Tibial nerve (tissue), 4 donors: ENCODE measurements at regions not wholly inside any gene's neighbourhood (a gene's known extent, or its start where the extent isn't known, plus 50 kb on each side); places are given as distances from the start of the nearest gene placed in this dataset.

Experiments
- DNase-seq, 2 donors: peaks; one replicate each; pipeline ENCODE4 v3.0.0-alpha.2; 2019; ENCODE audit warnings: low spot score in 2 of 2
- H3K27ac ChIP-seq, 4 donors: fragments of 200-600 bp; sonication (generic) in 3 of 4; one replicate each; pipeline ENCODE4 v1.5.1; 2017 to 2019; ENCODE audit warnings: mild to moderate bottlenecking in 1 of 4
- H3K27me3 ChIP-seq, 2 donors: fragments of 200-600 bp; sonication (generic) in 1 of 2; one replicate each; pipeline versions ENCODE4 v1.5.1 to v1.6.0; 2017 to 2019
- H3K36me3 ChIP-seq, 3 donors: fragments of 200-600 bp; sonication (generic); one replicate each; pipeline ENCODE4 v1.5.1; 2018 to 2019
- H3K4me1 ChIP-seq, 4 donors: fragments of 200-600 bp; sonication (generic) in 3 of 4; one replicate each; pipeline ENCODE4 v1.5.1; 2017 to 2019
- H3K4me3 ChIP-seq, 4 donors: fragments of 200-600 bp; sonication (generic) in 3 of 4; one replicate each; pipeline ENCODE4 v1.5.1; 2017 to 2019; ENCODE audit warnings: mild to moderate bottlenecking in 1 of 4, moderate library complexity in 1 of 4
- H3K9me3 ChIP-seq, 4 donors: fragments of 200-600 bp; sonication (generic) in 3 of 4; one replicate each; pipeline ENCODE4 v1.5.1; 2017 to 2019
- EP300 ChIP-seq, 2 donors: sonication (generic); formaldehyde crosslinking; IDR thresholded peaks; one replicate each; pipeline ENCODE4 v1.6.1; 2017; ENCODE audit warnings: antibody characterized with exemption in 2 of 2, mild to moderate bottlenecking in 1 of 2
- POLR2A ChIP-seq, 2 donors: fragments of 450-650 bp; IDR thresholded peaks; one replicate each; pipeline ENCODE4 v1.6.1; 2017; ENCODE audit warnings: antibody characterized with exemption in 2 of 2, mild to moderate bottlenecking in 2 of 2, moderate library complexity in 2 of 2
- WGBS, 2 donors: methylation state at CpG; one replicate each; pipeline ENCODE4 v1.1.5; 2018; 5-methylcytosine and 5-hydroxymethylcytosine counted together
- TF ChIP-seq, protein P1 (sequence below), 5 experiments: fragments of 200-600 bp in 3 of 5; fragments of 450-650 bp in 2 of 5; sonication (generic) in 3 of 5; IDR thresholded peaks; one replicate each; pipeline ENCODE4 v1.5.1; 2016 to 2019; ENCODE audit warnings: antibody characterized with exemption in 5 of 5, mild to moderate bottlenecking in 3 of 5, moderate library complexity in 2 of 5

DNA sequence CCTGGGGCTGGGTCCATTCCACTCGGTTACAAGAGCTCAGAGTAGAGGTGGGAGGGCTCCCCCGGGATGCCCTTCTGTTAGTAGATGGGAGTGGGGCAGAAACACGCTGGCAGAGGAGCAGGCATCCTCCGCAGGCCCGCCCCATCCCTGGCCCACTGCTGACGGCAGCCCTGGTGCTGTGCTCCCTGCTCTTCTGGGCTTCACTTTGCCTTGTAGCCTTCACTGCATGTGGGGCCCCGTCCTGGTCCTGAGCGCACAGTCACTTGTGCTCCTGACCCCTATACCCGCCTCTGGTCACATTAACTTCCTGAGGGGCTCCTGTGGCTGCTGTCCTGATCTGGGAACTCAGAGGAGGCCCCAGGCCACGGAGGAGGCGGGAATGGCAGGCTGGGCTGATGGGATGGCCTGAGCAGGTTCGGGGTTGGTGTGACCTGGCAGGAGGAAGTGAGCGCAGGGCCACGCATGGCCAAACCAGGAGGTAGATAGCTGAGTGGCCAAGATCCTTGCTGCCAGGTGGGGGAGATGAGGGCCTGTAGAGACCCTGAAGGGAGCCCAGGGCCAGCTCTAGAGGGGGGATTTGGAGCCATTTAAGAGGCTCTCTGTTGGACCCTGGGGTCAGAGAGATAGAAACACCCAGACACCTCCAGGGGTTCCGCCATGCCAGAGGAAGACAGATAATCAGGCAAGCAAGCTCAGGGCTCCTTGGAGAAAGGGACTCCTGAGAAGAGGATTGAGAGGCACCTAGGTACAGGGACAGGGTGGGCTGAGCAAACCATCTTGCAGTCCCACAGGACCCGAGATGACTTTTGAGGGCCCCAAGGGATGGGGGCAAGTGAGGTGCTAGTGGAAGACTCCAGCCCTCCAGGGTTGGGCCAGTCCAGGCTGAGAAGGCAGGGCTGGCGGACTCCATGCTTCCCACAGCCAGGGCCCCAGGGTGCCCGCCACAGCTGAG lies 92.2 kb upstream of the PRR23E start:
- H3K4me3 ChIP-seq, result no peak overlapping the region
- H3K36me3 ChIP-seq, result no peaks in the 10 kb centered on the region
- H3K27me3 ChIP-seq, result no peaks in the 10 kb centered on the region
- H3K27ac ChIP-seq, result no peak overlapping the region
- TF ChIP-seq POLR2A (IDR thresholded peaks at IDR 0.05) (no peak), EP300 (IDR thresholded peaks at IDR 0.05) (no peak)
- TF ChIP-seq, protein P1, sequence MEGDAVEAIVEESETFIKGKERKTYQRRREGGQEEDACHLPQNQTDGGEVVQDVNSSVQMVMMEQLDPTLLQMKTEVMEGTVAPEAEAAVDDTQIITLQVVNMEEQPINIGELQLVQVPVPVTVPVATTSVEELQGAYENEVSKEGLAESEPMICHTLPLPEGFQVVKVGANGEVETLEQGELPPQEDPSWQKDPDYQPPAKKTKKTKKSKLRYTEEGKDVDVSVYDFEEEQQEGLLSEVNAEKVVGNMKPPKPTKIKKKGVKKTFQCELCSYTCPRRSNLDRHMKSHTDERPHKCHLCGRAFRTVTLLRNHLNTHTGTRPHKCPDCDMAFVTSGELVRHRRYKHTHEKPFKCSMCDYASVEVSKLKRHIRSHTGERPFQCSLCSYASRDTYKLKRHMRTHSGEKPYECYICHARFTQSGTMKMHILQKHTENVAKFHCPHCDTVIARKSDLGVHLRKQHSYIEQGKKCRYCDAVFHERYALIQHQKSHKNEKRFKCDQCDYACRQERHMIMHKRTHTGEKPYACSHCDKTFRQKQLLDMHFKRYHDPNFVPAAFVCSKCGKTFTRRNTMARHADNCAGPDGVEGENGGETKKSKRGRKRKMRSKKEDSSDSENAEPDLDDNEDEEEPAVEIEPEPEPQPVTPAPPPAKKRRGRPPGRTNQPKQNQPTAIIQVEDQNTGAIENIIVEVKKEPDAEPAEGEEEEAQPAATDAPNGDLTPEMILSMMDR (IDR thresholded peaks at IDR 0.05), result no peak
- no peak for DNase-seq
- peaks cover 0 to 3% (median under 1%) of the 10 kb centered on the region in 4 donors for H3K9me3 ChIP-seq
- WGBS, 2 donors, result 67 to 72% methylated on average over 13 to 16 of the region's 18 CpGs
- H3K4me1 ChIP-seq, result no peaks in the 10 kb centered on the region

DNA sequence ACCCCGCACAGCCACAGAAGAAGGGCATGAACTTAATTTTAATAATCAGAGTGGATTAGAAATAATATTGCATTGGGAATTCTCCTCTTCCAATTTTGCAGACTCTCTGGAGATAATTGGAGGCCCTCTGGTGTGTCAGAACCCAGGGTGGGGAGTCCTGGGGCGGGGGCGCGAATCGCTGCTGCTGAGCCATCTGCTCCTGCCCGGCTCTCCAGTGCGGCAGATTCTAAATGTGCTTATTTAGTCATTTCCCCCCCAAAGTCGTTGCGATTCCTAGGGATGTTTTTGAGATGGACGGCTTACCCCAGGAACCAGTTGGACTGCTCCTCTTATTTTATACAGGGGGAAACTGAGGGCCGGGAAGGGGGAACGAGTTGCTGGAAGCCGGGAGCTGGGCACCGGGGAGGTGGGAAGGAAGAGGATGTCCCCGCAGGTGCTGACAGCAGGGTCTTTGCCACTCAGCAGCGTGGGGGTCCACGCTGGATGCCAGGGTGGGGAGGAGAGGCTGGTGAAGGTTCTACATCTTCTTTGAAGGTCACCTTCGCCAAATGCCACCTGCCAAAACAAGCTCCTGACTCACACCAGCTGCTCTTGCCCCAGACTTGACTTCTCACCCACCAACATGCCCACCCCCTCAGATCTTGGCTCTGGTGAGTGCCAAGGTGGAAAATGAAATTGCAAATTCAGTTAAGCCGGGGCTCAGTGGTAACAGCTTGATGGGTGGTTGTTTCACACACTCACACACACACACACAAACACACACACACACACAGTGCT lies 91.3 kb upstream of the PRR23E start:
- Histone ChIP-seq H3K9me3 (no peaks in the 10 kb centered on the region), H3K4me3 (no peak overlapping the region), H3K27ac (no peak overlapping the region), H3K36me3 (no peaks in the 10 kb centered on the region), H3K4me1 (no peaks in the 10 kb centered on the region), H3K27me3 (no peaks in the 10 kb centered on the region)
- 85 to 87% methylated on average over 18 to 19 of the region's 19 CpGs for WGBS, 2 donors
- DNase-seq, result no peak
- TF ChIP-seq EP300 (IDR thresholded peaks at IDR 0.05) (no peak), POLR2A (IDR thresholded peaks at IDR 0.05) (no peak)
- TF ChIP-seq, protein P1 (IDR thresholded peaks at IDR 0.05), result no peak

DNA sequence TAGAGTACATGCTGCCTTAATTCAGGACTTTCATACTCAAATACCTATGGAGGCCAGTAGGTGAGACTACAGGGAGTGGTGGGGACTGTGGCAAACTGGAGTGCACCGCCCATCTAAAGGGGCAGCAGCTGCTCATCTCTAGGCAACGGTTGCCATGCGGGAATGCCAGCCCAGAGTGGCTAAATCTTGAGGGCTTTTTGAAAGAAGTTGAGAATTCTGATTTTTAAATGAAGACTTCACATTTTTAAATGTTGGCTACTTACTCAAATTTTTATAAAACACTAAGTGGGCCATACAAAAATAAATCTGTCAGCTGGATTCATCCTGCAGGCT lies 90.8 kb upstream of the PRR23E start:
- H3K27me3 ChIP-seq, result no peaks in the 10 kb centered on the region
- no peak overlapping the region for H3K4me3 ChIP-seq
- TF ChIP-seq EP300 (IDR thresholded peaks at IDR 0.05), result no peak
- TF ChIP-seq, protein P1 (IDR thresholded peaks at IDR 0.05), result no peak
- no peak for TF ChIP-seq POLR2A (IDR thresholded peaks at IDR 0.05)
- no peaks in the 10 kb centered on the region for H3K4me1 ChIP-seq
- no peak for DNase-seq
- no peaks in the 10 kb centered on the region for H3K36me3 ChIP-seq
- H3K9me3 ChIP-seq, result no peaks in the 10 kb centered on the region
- WGBS, 2 donors, result 86 to 91% methylated on average over 3 of the region's 3 CpGs
- H3K27ac ChIP-seq, result no peak overlapping the region

DNA sequence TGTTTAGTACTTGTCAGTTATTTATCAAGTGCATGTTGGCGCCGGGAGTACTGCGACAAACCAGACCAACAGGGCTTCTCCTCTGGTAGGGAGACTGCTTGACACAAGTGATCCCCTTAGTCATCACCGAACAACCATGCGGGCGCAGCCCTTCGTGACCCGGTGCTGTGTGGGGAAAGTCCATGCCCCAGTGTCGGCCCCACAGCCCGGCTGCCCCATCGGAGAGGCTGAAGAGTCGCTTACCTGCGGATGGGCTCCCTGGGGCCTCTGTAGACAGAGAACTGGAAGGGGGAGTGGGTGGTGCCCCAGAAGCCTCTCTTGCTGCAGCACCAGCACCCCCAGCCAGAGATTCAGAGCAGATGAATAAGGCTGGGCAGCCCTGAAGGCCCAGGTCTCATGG lies 90.3 kb upstream of the PRR23E start:
- DNase-seq, result no peak
- Histone ChIP-seq H3K27me3 (no peaks in the 10 kb centered on the region), H3K4me3 (no peak overlapping the region), H3K36me3 (no peaks in the 10 kb centered on the region), H3K27ac (no peak overlapping the region), H3K4me1 (no peaks in the 10 kb centered on the region), H3K9me3 (no peaks in the 10 kb centered on the region)
- 84 to 92% methylated on average over 13 of the region's 13 CpGs for WGBS, 2 donors
- TF ChIP-seq POLR2A (IDR thresholded peaks at IDR 0.05), result no peak
- no peak for TF ChIP-seq EP300 (IDR thresholded peaks at IDR 0.05)

DNA sequence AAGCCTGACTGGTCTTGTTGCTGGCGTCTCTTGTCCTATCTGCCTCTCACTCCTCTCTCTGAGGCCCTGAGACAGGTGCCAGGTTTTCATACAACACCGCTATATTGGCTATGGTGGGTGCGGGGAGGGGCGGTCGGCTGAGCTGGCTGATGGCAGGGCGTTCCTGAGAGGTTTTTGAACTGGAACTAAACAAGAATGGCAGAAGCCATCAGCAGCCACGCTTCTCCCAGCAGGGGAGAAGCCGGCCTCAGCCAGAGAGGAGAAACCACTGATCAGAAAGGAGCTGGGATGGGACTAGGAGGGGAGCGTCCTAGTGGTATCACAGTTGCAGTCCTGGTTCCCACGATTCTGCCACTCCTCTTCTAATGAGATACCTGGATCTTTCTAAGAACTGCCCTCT lies 89.9 kb upstream of the PRR23E start:
- H3K27ac ChIP-seq, result no peak overlapping the region
- H3K4me1 ChIP-seq, result no peaks in the 10 kb centered on the region
- DNase-seq, result no peak
- 53 to 70% methylated on average over 10 of the region's 10 CpGs for whole genome bisulfite sequencing, 2 donors
- H3K27me3 ChIP-seq, result no peaks in the 10 kb centered on the region
- H3K4me3 ChIP-seq, result no peak overlapping the region
- TF ChIP-seq POLR2A (IDR thresholded peaks at IDR 0.05), result no peak
- no peak for TF ChIP-seq EP300 (IDR thresholded peaks at IDR 0.05)
- TF ChIP-seq, protein P1 (IDR thresholded peaks at IDR 0.05), result no peak
- H3K9me3 ChIP-seq, result no peaks in the 10 kb centered on the region
- H3K36me3 ChIP-seq, result no peaks in the 10 kb centered on the region
